GM04504 (cell line): ENCODE measurements at regions not wholly inside any gene's neighbourhood (a gene's known extent, or its start where the extent isn't known, plus 50 kb on each side); places are given as distances from the start of the nearest gene placed in this dataset.

Source experiments
- DNase-seq: peaks from one replicate; pipeline ENCODE4 v3.0.0-alpha.2; 2012; ENCODE audit warnings: low read depth

DNA sequence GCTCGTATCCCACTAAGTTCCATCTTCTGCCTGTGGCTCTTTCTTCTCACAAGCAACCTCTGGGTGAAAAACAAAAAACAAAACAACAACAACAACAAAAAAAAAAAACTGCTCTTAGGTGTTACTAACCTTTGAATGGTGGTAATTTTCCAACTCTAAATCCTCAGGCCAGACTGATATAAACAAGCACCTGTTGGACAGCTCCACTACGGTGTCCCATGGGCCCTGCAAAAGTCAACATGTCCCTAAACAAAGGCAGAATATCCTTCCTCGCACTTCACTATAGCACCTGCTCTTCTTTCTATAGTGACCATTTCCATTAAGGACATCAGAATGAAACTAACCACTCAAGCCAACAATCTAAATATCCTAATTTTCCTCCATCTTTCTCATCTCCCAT, 54.6 kb upstream of the PARM1 start:
- no peak for DNase-seq

DNA sequence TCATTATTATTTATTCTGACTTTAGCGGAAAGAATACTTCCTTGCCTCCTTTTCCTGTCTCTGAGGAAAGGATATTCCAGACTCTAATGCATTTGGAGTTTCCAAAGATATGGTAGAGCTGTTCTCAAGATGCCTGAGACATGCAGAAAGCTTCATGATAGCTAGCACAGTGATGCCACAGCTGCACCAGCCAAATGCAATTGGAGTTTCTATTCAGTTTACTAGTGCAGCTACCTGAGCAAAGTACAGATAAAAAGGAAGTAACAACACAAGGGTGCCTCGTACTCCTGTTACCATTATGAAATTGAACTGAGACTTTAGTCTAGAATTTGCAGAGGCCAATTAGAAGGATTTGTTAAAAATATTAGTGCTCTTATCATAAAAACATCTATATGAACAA, 57.5 kb upstream of the PARM1 start:
- no peak for DNase-seq

DNA sequence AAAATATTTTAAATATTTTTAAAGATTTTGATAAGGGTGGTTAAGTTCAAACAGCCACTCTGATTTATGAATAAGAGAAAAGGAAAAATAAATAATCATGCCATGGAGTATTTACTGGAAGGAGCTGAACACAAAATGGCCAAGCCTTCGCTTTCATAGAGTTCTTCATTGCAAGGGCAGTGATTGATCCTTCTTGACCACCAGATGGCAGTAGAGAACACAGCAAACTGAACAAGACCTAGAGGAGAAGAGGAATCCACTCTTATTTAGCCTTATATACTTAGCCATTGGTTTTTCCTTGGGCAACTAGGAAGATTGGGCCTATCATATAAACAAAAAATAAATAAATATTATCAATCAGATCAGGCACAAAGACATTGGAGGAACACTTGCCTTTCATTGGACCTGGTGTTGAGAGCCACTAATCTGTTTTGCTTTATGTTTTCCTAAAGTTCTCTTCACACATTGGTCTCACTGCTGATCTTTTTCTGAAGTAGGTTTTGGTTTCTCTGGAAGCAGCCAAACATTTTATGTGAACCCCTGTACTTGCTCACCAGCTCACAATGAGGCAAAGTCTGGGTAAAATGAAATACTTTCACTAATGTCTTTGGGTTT, 58.1 kb upstream of the PARM1 start:
- DNase-seq, result peak; percentile 46

DNA sequence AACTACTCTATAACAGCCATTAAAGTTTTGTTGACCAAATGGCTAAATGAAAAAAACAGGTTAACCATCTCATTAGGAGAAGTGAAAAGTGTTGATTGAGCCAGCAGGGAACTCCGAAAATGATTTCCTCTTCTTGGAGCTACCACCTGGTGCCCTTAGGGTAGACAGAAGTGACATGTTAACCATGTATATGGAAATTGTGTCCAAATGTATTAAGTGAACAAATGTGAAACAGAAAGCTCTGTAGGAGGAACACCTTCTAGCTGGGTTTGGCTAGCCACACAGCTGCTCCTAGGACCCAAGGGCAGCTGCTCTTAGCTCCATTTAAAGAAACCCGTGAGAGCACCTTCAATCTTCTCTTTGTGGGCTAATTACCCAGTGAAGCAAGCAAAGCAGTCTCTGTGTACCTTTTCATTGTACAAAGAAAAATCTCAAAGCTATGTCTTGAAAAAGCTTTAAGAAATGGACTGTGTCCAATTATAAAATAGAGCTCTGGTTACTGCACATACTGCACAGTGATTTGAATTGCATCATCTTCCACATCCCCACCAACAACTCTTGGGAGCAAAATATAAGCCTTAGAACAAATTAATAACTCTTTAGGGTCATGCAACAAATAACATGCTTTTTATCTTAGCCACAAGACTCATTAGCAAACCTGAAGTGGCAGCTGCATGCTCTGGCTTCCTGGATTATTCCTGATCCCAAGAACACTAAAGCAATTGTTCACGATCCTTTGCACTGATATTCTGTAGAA, 59.2 kb upstream of the PARM1 start:
- no peak for DNase-seq

DNA sequence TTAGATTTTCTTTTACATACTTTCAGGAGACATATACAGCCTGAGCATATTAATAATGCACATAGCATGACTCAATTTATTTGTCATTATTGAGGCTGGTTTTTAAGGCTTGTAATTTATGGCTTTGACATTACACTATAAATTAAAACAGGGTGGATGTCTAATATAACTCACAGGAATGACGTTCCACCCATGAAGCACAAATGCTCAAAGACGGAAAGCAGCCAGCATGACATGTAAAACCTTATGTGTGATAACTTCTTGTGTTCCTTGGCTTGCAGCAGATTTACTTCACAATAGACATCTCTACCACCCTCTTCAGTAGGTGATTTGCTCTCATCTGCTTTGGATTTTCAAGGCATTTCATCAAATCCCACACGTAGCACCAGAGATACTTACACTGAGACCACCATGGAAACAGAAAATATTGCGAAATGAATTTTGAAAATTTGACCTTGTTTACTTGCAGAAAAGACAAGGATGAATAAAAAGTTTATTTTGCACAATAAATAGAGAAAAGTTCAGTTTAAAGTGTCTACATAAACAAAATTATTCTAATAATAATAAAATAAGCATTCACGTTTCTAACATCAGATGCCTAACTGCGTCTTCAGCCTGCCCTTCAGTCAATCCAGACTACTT, 64.7 kb upstream of the BTC start:
- DNase-seq, result no peak

DNA sequence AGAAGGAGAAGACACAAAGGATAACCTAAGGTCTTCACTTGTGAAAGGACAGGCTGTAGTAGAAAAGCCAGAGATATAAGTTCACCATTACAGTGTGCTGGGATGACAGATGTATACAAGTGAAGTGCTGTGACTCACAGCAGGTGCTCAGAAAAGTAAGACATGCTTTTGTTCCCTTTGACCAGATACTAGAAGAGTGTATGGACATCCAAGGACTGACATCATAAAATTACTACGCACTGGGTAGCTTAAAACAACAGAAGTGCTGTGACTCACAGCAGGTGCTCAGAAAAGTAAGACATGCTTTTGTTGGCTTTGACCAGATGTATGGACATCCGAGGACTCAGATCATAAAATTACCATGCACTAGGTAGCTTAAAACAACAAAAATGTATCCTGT, 61.6 kb upstream of the BTC start:
- DNase-seq, result no peak

DNA sequence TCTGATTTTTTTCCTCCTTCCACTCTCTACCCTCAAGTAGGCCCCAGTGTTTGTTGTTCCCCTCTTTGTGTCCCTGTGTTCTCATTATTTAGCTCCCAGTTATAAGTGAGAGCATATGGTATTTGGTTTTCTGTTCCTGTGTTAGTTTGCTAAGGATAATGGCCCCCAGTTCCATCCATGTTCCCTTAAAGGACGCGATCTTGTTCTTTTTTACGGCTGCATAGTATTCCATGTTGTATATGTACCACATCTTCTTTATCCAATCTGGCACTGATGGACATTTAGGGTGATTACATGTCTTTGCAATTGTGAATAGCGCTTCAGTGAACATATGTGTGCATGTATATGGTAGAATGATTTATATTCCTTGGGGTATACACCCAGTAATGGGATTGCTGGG, 54.5 kb upstream of the BTC start:
- DNase-seq, result no peak

DNA sequence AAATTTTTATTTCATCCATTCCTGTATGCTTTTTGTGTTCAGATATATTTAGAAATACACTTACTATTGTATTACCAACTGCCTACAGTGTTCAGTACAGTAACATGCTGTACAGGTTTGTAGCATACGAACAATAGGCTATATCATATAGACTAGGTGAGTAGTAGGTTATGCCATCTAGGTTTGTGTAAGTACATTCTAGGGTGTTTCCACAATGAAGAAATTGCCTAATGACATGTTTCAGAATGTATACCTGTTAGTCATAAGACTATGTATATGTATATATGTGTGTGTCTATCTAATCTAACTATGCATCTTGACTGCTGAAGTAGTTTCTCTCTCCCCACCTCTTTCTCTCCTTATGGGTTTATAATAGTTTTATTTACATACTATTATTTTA, 51.5 kb upstream of the BTC start:
- no peak for DNase-seq
